SK-N-SH treated with all-trans-retinoic acid at 6 μM for 48 hours (cell line): ENCODE measurements at regions not wholly inside any gene's neighbourhood (a gene's known extent, or its start where the extent isn't known, plus 50 kb on each side); places are given as distances from the start of the nearest gene placed in this dataset.
"Not testable (repeated sequence)": the region's sequence is repeated elsewhere in the genome, so short reads cannot be mapped to it uniquely, and the experiment has no call there.

Source experiments
- ATAC-seq: fragments of 200-7000 bp; cut with Tn5 transposase; 3 replicates; pipeline ENCODE4 v1.9.1; 2020; ENCODE audit warnings: mild to moderate bottlenecking, moderate library complexity
- ARNTL ChIP-seq: fragments of 450-650 bp; formaldehyde crosslinking; IDR thresholded peaks from 2 replicates; pipeline ENCODE4 v1.5.0; 2020; ENCODE audit warnings: low read depth, mild to moderate bottlenecking, moderate library complexity, borderline replicate concordance
- BACH2 ChIP-seq: fragments of 250-450 bp; sonication (Bioruptor Pico); IDR thresholded peaks from 2 replicates; pipeline ENCODE4 v1.9.0; 2021; ENCODE audit warnings: mild to moderate bottlenecking, borderline replicate concordance
- ESRRG ChIP-seq: fragments of 250-450 bp; sonication (Bioruptor Pico); IDR thresholded peaks from 2 replicates; pipeline ENCODE4 v1.6.1; 2021; ENCODE audit warnings: mild to moderate bottlenecking
- ISL1 ChIP-seq: fragments of 250-450 bp; sonication (Bioruptor Pico); IDR thresholded peaks from 2 replicates; pipeline ENCODE4 v2.1.2; 2022; ENCODE audit warnings: mild to moderate bottlenecking, moderate library complexity
- PPARA ChIP-seq: fragments of 250-450 bp; sonication (Bioruptor Pico); IDR thresholded peaks from 2 replicates; pipeline ENCODE4 v1.5.0; 2020; ENCODE audit warnings: mild to moderate bottlenecking, borderline replicate concordance
- RARB ChIP-seq: fragments of 250-450 bp; sonication (Bioruptor Pico); IDR thresholded peaks from 2 replicates; pipeline ENCODE4 v1.8.0; 2021; ENCODE audit warnings: mild to moderate bottlenecking, moderate library complexity
- SNAI2 ChIP-seq: fragments of 250-450 bp; sonication (Bioruptor Pico); IDR thresholded peaks from 2 replicates; pipeline ENCODE4 v1.5.0; 2020; ENCODE audit warnings: mild to moderate bottlenecking, moderate library complexity
- TCF4 ChIP-seq: fragments of 250-450 bp; sonication (Bioruptor Pico); IDR thresholded peaks from 2 replicates; pipeline ENCODE4 v1.8.0; 2021; ENCODE audit warnings: mild to moderate bottlenecking, moderate library complexity, borderline replicate concordance
- TOX ChIP-seq: fragments of 250-450 bp; sonication (Bioruptor Pico); IDR thresholded peaks from 2 replicates; pipeline ENCODE4 v1.8.0; 2021; ENCODE audit warnings: mild to moderate bottlenecking, moderate library complexity, borderline replicate concordance
- ZC3H10 ChIP-seq: fragments of 250-450 bp; sonication (Bioruptor Pico); IDR thresholded peaks from 2 replicates; pipeline ENCODE4 v1.5.1; 2021; ENCODE audit warnings: mild to moderate bottlenecking, moderate library complexity
- ZFP3 ChIP-seq: fragments of 250-450 bp; sonication (Bioruptor Pico); IDR thresholded peaks from 2 replicates; pipeline ENCODE4 v1.5.0; 2020; ENCODE audit warnings: mild to moderate bottlenecking, moderate library complexity
- ZNF565 ChIP-seq: fragments of 450-650 bp; formaldehyde crosslinking; conservative IDR thresholded peaks from 2 replicates; pipeline ENCODE4 v1.5.0; 2020; ENCODE audit warnings: low read depth, mild to moderate bottlenecking, moderate library complexity
- ZNF70 ChIP-seq: fragments of 450-650 bp; formaldehyde crosslinking; IDR thresholded peaks from 2 replicates; pipeline ENCODE4 v1.5.0; 2020; ENCODE audit warnings: mild to moderate bottlenecking, moderate library complexity
- TF ChIP-seq, protein P1 (sequence below): fragments of 250-450 bp; sonication (Bioruptor Pico); IDR thresholded peaks from 2 replicates; pipeline ENCODE4 v1.5.1; 2020; ENCODE audit warnings: low read depth, mild to moderate bottlenecking, moderate library complexity
- TF ChIP-seq, protein P2 (sequence below): fragments of 250-450 bp; sonication (Bioruptor Pico); IDR thresholded peaks from 2 replicates; pipeline ENCODE4 v1.8.0; 2021; ENCODE audit warnings: low read depth, mild to moderate bottlenecking, moderate library complexity, borderline replicate concordance
- TF ChIP-seq, protein P3 (sequence below): fragments of 250-450 bp; sonication (Bioruptor Pico); IDR thresholded peaks from 2 replicates; pipeline ENCODE4 v1.5.1; 2021; ENCODE audit warnings: mild to moderate bottlenecking, moderate library complexity
- TF ChIP-seq, protein P4 (sequence below): fragments of 250-450 bp; sonication (Bioruptor Pico); IDR thresholded peaks from 2 replicates; pipeline ENCODE4 v1.8.0; 2020; ENCODE audit warnings: mild to moderate bottlenecking, moderate library complexity, borderline replicate concordance

DNA sequence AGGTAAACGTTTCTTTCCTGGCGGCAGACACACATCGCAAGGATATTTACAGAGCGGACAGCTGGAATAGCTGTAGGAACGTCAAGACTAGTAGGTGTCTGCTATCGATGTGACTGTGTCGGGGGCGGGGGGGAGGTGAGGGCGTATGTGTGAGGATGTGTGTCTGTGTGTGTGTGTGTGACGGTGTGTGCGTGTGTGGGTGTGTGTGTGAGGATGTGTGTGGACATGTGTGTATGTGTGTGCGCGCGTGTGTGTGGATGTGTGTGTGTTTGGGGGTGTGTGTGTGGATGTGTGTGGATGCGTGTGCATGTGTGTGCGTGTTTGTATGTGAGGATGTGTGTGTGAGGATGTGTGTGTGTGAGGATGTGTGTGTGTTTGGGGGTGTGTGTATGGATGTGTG is 55.4 kb downstream of the PNMA6F start:
- ATAC-seq, result not testable (repeated sequence)

DNA sequence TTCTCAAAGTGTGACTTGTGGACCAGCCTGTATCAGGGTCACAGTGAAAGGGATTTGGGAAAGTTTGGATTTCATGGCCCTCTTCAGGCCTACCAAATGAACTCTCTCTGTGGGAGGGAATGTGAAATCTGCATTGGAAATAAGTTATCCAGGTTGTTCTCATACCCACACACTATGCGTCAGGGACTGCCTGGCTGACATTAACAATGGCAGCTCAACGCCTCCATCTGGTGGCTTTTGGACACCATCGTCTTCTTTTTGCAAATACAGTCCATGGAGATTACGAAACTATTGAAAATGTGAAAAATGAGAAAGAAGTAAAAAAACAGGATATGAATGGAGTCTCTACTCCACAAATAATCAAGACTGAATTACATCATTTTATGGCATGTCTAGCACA is 61.1 kb downstream of the PNMA6F start:
- ATAC-seq, result peak; percentile 75

DNA sequence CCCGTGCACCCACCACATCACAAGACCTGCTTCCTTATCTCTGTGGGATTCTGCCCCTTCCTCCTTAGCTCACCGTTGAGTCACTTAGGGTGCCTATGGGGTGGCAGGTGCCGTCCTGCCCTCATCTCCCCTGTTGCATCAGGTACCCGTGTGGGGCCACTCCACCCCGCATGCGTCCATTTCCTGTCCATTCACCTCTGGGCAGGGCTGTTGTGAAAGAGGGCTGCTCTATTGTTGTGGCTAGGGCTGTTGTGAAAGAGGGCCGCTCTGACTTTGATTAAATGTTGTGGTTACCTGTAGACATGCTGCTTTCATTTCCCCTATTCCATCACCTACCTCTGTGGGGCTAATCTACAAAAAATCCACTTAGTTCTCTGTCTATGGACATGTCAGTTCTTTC is 68.3 kb downstream of the PNMA6F start:
- ATAC-seq, result not testable (repeated sequence)

DNA sequence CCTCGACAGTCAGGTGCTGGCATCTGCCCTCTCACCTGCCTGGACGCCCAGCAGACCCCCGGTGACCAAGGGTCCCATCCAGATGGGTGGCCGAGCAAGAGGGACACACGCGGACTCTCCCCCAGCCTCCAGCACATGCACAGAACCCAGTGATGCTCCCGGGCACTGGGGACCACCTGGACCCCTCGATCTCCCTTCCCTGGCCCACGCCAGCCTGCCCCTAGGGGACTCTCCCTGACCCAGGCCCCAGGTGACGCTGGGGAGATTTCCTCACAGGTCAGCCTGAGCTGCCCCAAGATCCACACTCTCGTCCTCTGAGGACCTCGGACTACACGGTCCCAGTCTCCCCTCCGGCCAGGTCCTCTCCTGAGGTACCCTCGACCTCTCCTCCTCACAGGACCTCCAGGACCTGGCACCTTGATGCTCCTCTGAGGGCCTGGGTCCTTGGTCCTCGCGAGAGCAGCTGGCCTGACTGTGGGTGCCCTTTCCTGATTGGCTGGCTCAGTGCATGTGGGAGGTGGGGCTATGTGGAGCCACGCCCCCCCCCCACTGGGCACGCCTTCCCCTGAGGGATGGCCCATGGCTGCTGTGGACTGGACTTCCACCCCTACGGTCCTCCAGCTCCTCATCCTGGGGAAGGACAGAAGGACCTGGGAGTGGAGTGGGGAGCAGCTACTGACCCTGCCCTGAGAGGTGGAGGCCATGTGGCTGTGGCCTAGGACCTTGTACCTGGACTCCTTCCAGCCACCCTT is 69.0 kb downstream of the PNMA6F start:
- ATAC-seq, result peak; percentile 41; the same call in 2 of the 3 replicates

DNA sequence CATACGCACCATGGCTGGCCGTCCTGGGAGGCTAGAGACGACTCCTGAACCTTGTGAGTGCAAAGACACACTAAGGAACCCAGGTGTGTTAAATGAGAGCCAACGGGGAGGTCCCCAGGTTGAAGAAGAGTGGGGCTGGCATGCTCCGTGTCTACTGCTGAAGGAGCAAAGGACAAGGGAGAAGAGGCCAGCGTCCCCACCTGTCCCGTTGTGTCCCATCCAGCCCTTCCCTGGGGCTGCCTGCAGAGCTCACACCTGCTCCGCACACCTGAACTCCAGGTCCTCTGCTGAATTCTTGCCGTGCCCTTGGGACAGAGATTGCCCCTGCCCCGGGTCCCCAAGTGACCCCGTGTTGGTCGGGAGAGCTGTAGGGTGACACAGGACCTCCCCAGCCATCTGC is 69.6 kb downstream of the PNMA6F start:
- not testable (repeated sequence) for ATAC-seq

DNA sequence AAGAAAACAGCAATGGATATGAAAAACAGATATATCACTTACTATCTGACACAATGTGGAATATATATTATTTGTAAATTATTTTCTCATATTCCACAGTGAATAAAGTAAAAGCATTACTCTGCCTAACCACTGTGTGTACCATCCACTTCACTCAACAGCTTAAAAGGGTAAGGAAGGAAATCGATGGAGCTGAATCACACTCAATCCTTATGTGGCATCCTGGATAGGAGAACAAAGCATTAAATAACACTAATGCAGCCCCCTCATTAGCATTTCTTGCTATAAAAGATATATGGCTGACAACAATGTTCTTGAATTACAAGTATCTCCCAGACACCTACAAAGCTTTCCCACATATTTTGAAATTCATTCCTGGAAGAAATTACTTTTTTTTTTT is 70.8 kb downstream of the PNMA6F start:
- ATAC-seq, result not testable (repeated sequence)

DNA sequence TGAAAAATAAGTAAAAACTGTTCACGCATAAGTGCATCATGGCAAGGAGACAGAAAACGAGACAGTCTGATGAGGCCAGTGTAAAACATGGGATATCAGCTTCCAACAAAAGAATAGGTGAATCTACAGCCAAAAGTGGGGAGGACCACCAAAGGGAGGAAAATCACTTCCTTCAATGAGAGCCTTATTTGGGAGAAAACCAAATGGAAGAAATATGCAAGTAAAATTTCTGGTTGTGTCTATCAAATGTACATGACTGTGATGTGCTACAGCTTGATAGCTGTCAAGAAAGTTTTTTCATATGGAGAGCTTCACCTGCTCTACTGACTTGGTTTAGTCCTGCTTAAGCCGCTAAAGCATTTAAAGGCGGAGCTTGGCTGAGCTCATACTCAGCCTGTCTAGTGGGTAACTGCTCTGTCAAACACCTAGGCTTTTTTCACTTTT is 66.2 kb downstream of the MAGEA1 start:
- 0 out of 3 replicates have a peak, but pooled peaks have one; percentile 39 for ATAC-seq
- TF ChIP-seq, protein P1, sequence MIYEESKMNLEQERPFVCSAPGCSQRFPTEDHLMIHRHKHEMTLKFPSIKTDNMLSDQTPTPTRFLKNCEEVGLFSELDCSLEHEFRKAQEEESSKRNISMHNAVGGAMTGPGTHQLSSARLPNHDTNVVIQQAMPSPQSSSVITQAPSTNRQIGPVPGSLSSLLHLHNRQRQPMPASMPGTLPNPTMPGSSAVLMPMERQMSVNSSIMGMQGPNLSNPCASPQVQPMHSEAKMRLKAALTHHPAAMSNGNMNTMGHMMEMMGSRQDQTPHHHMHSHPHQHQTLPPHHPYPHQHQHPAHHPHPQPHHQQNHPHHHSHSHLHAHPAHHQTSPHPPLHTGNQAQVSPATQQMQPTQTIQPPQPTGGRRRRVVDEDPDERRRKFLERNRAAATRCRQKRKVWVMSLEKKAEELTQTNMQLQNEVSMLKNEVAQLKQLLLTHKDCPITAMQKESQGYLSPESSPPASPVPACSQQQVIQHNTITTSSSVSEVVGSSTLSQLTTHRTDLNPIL, result no peak
- TF ChIP-seq ARNTL, result no peak
- TF ChIP-seq ZFP3 (CRISPR knock-in tag), result no peak
- TF ChIP-seq, protein P2, sequence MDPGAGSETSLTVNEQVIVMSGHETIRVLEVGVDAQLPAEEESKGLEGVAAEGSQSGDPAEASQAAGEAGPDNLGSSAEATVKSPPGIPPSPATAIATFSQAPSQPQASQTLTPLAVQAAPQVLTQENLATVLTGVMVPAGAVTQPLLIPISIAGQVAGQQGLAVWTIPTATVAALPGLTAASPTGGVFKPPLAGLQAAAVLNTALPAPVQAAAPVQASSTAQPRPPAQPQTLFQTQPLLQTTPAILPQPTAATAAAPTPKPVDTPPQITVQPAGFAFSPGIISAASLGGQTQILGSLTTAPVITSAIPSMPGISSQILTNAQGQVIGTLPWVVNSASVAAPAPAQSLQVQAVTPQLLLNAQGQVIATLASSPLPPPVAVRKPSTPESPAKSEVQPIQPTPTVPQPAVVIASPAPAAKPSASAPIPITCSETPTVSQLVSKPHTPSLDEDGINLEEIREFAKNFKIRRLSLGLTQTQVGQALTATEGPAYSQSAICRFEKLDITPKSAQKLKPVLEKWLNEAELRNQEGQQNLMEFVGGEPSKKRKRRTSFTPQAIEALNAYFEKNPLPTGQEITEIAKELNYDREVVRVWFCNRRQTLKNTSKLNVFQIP (CRISPR knock-in tag), result no peak
- no peak for TF ChIP-seq BACH2 (CRISPR knock-in tag)
- no peak for TF ChIP-seq ZC3H10 (CRISPR knock-in tag)
- TF ChIP-seq ZNF70 (CRISPR knock-in tag), result no peak
- TF ChIP-seq TOX (CRISPR knock-in tag), result no peak
- TF ChIP-seq TCF4 (CRISPR knock-in tag), result no peak
- TF ChIP-seq, protein P3, sequence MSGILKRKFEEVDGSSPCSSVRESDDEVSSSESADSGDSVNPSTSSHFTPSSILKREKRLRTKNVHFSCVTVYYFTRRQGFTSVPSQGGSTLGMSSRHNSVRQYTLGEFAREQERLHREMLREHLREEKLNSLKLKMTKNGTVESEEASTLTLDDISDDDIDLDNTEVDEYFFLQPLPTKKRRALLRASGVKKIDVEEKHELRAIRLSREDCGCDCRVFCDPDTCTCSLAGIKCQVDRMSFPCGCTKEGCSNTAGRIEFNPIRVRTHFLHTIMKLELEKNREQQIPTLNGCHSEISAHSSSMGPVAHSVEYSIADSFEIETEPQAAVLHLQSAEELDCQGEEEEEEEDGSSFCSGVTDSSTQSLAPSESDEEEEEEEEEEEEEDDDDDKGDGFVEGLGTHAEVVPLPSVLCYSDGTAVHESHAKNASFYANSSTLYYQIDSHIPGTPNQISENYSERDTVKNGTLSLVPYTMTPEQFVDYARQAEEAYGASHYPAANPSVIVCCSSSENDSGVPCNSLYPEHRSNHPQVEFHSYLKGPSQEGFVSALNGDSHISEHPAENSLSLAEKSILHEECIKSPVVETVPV, result no peak
- TF ChIP-seq, protein P4, sequence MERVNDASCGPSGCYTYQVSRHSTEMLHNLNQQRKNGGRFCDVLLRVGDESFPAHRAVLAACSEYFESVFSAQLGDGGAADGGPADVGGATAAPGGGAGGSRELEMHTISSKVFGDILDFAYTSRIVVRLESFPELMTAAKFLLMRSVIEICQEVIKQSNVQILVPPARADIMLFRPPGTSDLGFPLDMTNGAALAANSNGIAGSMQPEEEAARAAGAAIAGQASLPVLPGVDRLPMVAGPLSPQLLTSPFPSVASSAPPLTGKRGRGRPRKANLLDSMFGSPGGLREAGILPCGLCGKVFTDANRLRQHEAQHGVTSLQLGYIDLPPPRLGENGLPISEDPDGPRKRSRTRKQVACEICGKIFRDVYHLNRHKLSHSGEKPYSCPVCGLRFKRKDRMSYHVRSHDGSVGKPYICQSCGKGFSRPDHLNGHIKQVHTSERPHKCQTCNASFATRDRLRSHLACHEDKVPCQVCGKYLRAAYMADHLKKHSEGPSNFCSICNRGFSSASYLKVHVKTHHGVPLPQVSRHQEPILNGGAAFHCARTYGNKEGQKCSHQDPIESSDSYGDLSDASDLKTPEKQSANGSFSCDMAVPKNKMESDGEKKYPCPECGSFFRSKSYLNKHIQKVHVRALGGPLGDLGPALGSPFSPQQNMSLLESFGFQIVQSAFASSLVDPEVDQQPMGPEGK (CRISPR knock-in tag), result no peak
- TF ChIP-seq SNAI2 (CRISPR knock-in tag), result no peak
- TF ChIP-seq ISL1 (CRISPR knock-in tag), result no peak
- no peak for TF ChIP-seq ZNF565
- no peak for TF ChIP-seq ESRRG (CRISPR knock-in tag)
- no peak for TF ChIP-seq PPARA (CRISPR knock-in tag)
- no peak for TF ChIP-seq RARB (CRISPR knock-in tag)
